GM12873 (cell line): ENCODE measurements at regions not wholly inside any gene's neighbourhood (a gene's known extent, or its start where the extent isn't known, plus 50 kb on each side); places are given as distances from the start of the nearest gene placed in this dataset.

ENCODE experiments used
- TF ChIP-seq, protein P1 (sequence below): IDR thresholded peaks from 2 replicates; pipeline ENCODE4 v1.5.1; 2012; ENCODE audit warnings: low read depth, mild to moderate bottlenecking, moderate library complexity, low read length, control low read depth; ENCODE audit not compliant: insufficient read depth; ENCODE audit errors: missing control alignments

DNA sequence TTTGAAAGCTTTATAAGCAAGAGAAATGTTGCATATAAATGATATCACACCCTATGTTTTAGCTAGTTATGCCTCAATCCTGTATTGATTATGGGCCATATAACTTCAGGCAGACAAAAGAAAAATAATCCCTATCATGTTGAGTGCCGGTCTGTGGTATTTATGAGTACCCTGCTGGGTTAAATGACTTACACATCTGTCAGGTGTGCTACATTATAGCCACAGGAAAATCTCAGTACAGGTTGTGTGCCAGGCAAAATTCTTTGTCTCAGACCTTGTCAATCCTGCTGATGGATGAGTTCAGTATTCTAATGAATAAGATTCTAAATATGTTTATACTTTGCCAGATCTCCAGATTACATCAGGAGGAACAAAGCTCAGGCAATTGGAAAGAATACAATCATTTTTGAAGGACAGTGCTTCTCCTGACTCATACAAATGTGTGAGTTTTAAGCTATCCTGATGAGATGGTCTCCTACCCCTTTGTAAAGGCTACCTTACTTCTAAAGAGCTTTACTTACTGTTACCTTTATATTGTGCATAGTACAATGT lies 109.8 kb upstream of the FOXG1 start:
- TF ChIP-seq, protein P1, sequence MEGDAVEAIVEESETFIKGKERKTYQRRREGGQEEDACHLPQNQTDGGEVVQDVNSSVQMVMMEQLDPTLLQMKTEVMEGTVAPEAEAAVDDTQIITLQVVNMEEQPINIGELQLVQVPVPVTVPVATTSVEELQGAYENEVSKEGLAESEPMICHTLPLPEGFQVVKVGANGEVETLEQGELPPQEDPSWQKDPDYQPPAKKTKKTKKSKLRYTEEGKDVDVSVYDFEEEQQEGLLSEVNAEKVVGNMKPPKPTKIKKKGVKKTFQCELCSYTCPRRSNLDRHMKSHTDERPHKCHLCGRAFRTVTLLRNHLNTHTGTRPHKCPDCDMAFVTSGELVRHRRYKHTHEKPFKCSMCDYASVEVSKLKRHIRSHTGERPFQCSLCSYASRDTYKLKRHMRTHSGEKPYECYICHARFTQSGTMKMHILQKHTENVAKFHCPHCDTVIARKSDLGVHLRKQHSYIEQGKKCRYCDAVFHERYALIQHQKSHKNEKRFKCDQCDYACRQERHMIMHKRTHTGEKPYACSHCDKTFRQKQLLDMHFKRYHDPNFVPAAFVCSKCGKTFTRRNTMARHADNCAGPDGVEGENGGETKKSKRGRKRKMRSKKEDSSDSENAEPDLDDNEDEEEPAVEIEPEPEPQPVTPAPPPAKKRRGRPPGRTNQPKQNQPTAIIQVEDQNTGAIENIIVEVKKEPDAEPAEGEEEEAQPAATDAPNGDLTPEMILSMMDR = no peak

DNA sequence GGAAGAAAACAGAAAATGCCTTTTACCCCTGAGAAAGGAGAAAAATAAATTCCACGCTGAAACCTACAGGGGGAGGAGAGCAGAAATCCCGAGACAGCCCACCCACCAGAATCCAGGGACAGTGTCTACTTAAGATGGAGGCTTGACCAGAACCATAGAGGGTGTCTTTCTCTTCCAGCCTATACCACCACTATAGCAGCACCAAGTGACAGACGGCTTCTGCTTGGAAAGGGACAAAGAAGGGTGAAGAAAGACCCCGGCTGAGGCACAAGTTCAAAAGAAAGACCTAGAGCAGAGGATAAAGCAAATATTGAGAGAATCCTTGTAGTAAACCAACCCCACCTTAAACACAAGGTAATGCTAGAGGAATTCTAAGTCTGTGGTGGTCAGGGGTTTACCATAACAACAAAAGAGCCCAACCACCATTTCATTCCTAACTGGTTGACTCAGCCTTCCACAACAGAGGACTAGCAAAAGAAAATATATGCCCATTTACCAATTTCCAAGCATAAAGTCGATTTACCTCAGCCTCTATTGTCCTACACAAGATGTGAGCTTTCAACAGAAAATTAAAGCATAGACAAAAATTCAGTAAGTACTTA lies 105.3 kb upstream of the FOXG1 start:
- TF ChIP-seq, protein P1 = no peak

DNA sequence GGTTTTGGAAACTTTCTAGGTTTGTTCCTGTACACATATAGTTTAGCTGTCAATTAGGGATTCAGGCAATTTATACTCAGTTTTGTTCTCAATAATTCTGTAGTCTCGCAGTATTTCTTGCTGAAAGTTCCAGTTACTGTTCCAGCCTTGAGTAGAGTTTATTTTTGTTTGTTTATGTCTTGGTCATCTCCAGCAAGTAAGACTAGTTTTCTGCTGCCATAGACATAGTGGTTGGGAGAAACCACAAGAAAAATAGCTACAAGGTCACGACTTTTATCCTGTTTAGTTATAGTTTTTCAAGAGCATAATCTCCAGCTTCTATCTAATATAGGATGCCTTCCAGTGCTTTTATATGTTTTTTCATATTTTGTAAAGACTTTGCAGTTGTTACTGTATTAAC lies 99.6 kb upstream of the FOXG1 start:
- TF ChIP-seq, protein P1 = no peak

DNA sequence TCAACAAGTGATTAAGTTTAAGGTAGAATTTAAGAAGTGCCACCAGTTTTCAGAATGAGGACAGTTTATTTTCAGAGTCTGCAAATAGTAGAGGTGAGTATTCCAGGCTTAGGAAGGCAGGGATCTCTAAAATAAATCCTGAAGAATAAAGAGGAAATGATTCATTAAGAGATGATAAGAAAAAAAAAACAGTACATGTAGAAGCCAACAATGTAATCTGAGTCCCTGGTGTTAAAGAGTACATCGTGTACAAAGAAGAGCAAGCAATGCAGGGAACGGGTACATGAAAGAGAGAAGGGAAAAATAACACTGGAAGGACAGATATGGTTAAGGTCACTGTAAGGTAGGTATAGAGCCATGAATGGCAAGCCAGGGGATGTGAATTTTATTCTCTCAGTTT lies 95.2 kb upstream of the FOXG1 start:
- TF ChIP-seq, protein P1 = no peak

DNA sequence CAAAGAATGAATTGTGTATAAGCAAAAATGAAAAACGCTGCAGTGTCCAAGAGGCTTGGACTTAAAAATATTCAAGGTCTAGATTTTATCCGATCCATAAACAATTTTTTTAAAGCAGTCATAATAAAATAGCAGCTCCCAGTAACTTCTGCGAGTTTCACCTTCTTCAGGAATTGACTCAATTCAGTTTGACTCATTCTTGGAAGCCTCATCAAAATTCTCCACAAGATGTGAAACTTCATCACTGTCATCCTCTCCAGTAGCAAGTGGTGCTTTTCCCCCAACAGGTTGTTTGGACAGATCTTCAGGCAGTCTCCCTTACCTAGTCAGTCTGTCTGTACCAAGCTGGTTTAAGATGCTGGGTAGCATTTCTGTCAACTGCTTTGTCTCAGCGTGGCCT lies 93.5 kb upstream of the FOXG1 start:
- TF ChIP-seq, protein P1 = no peak

DNA sequence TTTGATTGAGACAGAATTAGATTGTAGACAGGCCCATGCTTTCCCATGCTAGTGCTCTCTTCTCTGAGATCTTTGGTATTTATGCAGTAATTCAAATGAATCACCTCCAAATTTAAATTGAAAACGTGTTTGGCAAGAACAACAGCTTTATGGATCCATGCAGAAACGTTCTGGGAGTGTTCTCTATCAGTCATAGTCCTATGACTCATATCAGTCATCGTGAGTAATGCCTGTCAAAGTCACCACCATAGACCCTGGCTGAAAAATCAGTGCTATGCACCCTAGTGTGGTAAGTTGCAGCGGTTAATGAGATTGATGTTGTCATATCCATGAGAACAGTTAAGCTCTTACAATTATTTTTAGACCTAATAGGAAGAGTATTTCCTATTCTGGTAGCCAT lies 90.1 kb upstream of the FOXG1 start:
- TF ChIP-seq, protein P1 = no peak

DNA sequence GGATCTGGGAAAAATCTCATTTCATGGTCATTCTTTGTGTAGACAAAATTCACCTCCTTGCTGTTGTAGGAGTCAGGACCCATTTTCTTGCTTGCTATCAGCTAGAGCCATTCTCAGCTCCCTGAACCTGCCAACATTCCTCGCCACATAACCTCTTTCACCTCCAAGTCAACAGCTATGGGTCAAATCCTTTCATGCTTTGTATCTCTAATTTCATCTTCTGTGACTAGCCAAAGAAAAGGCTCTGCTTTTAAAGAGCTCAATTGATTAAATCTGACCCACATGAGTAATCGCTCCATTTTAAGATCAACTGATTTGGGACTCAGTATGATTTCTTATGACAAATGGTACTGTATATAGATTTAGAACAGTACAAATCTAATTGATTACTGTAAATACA lies 89.2 kb upstream of the FOXG1 start:
- TF ChIP-seq, protein P1 = no peak
